Amniotic epithelial cell (primary cell): ENCODE measurements at regions not wholly inside any gene's neighbourhood (a gene's known extent, or its start where the extent isn't known, plus 50 kb on each side); places are given as distances from the start of the nearest gene placed in this dataset.

Experiments used
- DNase-seq: peaks from one replicate; pipeline ENCODE4 v3.0.0-alpha.2; 2010; ENCODE audit warnings: low read depth

DNA sequence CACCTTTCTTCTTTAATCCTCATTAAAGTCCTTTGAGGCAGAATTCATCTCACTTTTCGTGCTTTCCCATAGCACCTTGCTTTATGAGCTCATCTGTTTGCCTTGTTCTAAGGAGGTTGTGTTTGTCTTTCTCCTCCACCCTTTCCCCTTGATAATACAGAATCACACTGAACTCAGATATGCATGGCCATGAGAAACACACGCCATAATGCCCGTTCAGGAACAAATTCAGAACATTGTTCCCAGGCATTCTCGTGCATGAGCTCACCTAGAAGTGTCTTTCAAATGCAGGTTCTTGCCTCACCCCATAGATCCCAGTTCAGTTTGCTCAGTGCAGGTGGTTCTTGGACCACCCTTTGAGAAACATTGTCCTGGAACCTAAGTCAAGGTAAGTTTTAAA, 71.1 kb downstream of the TMEM114 start:
- no peak for DNase-seq

DNA sequence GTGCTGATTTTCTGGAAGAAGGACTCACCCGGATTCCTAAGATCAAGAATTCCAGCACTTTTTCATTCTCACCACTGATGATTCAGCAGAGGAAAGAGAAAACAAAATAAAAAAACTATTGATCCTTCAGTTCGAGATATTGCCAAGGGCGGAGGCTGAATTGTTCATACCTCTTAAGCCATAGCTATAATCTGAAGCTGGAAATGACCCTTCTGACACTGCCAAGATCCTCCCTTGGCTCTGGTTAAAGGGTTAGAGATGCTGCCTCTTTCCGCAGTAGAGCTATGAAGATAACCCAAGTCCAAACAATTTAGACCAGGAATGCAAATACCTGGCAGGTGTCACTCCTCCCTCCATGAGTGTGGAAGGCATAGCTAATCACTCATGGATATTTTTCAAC, 73.0 kb downstream of the TMEM114 start:
- no peak for DNase-seq

DNA sequence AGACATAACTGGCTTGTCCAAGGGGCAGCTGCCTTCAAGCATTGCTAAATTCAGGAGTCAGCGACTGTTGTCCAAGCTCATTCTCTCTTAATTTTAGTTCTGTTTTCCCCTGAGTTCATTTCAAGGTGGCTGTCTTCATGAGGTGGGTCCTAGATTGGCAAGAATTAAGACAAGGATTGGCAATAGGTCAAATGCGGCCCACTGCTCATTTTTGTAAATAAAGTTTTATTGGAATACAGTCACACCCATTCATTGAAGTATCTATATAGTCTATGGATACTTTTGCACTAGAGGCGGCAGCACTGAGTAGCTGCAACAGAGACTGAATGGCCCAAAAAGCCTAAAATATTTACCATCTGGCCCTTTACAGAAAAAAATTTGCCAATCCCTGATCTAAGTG, 73.8 kb downstream of the TMEM114 start:
- DNase-seq: no peak

DNA sequence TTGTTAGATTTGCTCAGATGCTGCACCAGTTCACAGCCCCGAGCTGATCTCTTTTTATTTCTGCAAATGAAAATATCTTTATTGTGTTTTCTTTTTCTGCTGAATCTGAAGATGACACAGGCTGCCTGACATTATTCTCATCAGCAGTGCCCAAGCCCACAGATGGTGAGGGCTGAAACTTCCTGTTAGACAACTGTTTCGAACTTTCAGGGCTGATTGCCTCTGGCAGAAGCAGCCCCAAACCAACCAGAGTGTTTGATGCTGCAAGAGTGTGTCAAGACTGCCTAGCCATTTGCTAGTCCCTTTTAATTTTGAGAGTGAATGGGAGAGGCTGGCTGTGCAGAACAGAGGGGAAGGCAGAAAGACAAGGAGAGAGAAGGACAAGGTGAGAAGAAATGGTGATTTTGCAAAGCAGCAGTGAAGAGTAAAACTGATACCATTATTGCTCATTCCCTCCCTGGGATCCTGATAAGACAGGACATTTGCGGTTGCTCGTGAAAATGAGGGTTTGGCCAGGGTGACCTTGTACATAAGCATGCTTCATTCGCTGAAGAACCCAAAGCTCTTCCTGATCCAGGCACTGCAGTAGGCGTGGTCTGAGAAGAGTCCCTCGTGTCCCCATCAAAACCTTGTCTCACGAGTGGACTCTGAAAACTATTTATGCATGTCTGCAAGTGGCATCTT, 77.2 kb downstream of the TMEM114 start:
- DNase-seq: no peak

DNA sequence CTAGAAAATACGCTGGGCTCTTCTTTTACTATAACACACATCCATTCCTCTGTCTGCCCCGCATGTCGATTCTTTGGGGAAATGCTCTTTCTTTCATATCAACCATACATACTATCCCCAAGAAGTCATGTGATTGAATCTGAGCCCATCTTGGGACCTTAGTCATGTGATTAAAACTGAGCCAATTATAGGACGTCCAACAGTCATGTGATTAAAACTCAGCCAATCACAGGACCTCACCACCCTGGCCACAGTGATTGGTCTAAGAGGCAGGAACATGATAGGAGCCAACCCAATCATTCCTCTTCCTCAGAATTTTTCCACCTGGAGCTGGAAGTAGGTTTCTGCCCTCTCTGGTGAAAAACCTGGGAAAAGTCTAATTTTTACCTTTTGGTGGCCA, 78.8 kb downstream of the TMEM114 start:
- no peak for DNase-seq

DNA sequence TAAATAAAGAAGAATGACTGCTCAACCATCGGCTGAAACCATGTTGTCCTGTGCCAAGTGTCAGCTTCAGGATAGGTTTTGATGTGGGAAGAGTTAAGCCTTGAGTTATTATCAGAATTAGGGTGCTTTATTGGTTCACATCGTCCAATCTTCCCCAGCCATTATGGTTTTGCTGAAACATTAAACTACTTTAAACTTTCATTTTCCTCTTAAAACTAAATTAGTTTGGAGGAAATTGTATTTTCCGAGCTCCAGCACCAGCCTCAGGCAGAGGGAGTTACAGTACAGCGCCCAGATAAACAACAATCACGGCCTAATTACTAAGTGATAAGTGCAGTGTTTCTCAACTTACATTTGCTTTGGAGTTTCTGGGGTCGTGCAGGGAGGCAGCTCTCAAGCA, 80.2 kb downstream of the TMEM114 start:
- no peak for DNase-seq

DNA sequence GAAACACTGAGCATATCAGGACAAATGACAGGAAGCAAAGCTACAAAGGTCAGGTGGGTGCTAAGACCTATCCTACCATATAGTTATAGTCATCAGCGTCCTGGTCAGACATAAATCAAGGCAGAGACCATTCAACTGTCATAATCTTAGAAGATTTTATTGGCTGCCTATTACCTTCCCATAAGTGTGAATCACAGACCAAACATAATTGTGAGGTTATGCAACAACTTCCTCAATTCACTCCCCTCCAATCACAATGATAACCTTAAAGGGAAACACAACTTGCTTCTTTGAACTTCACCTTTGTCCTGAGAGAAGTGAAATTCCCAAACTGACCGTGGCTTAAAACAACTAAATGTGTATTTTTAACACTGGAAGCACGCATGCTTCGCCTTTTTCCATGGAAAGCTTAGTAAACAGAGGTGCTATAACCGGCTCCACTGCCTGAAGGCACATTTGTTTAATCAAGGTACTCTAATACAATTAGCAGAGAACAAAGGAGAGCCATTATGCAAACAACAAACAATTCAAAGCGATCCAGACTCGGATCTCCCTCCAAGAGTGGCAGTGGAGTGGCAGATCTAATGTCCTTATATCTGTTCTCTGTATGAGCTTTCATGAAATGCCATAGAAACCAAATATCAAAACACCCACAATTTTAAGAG, 84.9 kb downstream of the TMEM114 start:
- no peak for DNase-seq

DNA sequence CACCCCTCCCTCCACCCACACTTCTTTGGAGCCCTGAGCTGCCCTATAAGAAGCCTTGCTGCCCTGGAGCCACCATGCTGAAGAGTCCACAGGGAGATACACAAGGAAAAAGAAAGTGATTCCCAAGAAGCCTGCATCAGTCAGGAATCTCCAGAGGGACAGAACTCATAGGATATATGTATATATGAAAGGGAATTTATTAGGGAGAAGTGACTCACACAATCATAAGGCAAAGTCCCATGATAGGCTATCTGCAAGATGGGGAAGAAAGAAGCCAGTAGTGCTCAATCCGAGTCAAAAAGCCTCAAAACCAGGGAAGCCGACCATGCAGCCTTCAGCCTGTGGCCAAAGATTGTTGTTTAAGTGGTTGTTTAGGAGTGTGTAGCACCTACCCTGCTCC, 87.9 kb downstream of the TMEM114 start:
- DNase-seq: no peak

DNA sequence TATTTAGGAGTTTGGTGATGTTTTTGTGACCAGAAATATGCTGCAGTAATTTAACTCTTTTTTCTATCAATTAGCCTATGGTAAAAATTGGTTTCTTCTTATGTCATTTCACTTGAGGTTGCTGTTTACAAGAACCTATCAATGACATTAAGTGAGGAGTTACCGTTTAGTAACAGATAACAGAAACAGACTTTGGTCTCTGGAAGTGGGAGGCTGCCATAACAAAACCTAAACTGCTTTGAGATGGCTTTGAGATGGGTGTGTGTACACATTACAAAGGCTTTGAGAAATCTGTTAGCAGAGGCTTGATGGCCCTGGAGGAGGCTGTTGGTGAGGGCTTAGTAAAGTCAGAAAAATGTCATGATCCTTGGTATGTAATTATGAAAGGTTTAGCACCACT, 90.0 kb downstream of the TMEM114 start:
- no peak for DNase-seq

DNA sequence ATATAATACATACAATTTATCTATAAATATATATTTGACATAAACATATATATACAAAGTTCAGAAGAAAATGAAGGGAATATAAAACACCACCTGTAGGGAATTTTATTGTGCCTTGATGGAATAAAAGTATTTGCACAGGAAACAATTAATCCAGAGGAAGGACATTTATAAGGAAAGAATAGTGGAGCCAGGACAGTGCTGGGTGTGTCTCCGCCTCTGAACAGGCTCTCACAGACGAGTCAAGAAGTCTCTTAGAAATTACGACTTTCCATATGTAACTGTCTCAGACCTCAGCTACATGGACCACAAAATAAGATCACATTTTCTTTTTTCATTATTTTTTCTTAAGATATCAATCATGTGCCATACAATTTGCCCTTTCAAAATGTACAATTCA, 93.9 kb downstream of the TMEM114 start:
- no peak for DNase-seq

DNA sequence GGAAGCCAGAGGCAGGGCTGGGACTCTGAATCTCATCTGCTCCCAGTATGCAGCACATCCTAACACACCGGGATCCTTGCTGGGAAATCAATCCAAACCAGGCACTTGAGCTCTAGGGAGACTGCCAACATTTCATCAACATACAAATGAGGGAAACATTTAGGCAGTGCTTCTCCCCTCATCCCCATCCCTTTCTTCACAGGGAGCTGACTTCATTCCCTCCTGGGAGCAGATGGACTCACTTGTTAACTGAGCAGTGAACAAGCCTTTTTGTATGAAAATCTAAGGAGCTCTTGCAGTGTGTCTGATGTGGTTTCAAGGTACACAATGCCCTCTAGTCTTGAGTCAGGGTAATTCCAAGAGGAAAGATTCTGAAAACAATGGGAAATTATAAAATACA, 96.3 kb downstream of the TMEM114 start:
- DNase-seq: no peak

DNA sequence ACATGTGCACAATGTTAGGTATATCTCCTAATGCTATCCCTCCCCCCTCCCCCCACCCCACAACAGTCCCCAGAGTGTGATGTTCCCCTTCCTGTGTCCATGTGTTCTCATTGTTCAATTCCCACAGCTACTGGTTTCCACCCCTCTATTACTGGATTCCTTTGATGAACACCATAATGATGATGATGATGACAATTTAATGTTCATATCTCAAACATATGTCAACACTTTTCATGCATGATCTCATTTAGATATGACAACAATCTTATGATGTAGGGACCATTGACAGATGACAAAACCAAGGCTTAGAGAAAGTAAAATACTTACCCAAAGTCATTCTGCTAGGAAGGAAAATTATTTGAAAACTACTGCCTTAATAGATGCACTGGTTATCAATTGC, 97.6 kb downstream of the TMEM114 start:
- DNase-seq: no peak

DNA sequence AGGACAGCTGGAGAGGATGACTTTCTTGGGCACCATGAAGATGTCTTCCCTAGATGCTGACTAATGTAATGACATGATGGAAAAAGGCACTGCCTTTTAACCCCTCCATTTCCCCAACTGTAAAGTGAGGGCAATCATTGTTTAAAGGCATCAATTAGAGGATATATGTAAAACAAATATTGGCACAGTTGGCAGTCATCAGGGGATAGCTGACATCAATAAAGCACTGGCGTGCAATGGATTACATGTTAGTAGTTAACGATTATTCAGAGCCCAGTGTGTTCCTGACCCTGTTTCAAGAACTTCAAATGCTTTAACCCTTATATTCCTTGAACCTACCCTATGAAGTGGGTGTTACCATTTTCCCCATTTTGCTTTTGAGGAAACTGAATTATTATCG, 100.7 kb downstream of the TMEM114 start:
- DNase-seq: no peak

DNA sequence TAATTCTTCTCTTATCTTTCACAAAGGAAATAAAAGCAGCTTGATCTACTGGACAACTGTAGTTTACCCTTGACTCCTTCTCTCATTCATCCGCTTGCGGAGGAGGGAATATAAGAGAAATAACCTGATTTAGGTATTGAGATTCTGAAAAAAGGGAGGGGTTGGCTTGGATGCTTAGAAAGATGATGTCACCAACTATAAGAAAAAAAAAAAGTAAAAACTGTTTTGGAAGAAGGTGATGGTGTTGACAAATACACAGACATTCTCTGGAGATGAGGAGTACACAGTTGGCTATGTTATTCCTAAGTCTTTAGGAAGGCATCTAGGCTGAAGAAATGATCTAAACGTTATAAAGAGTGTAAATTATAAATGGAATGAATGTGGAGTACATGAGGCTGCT, 103.3 kb downstream of the TMEM114 start:
- DNase-seq: no peak

DNA sequence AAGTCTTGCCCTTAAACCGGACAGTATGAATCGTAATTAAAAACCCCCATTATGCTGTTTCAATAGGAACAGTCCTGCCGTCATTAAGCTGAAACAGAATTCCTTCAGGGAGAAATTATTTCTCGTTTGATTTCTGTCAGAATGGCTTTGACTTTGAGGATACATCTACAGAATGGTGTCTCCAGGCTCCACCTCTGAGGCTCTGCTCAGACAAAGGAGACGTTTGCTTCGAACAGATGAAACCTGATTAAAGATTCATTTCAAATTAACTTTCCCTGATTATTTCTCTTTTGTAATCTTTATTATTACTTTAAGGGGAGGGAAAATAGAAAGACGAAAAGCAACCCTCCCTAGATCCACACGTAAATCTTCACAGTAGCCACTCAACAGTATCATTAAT, 106.9 kb downstream of the TMEM114 start:
- DNase-seq: no peak

DNA sequence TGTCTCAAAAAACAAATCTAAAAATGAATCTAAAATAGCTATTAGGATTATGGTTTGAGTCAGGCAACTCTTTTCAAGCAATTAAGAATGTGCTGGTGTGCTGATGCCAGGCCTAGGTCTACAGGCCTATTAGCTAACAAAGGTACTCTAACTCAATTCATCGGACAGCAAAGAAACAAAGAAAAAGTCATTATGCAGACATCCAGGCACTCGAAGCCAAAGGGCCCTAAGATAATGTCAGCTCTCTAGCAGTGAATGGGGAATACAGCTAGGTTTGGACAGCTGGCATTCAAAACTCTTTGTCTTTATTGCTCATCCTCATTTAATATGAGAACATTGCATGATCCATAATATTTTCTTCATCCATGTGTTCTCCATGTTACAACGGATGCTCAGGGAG, 108.5 kb downstream of the TMEM114 start:
- DNase-seq: no peak

DNA sequence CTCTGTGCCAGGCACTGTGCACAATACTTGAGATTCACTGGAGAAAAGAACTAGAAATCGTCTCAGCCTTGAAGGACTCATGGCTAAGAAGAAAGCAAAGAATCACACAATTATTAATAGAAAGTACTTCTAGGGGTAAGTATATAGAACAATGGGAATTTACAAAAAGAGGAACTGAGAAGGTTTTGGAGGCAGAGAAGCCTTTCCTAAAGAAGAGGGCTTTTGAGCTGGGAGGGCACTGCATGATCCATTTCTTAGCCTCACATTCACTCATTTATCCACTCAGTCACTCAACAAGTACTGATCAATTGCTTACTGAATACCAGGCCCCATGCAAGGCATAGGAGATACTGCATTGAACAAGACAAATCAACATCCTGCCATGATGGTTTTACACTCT, 113.5 kb downstream of the TMEM114 start:
- no peak for DNase-seq

DNA sequence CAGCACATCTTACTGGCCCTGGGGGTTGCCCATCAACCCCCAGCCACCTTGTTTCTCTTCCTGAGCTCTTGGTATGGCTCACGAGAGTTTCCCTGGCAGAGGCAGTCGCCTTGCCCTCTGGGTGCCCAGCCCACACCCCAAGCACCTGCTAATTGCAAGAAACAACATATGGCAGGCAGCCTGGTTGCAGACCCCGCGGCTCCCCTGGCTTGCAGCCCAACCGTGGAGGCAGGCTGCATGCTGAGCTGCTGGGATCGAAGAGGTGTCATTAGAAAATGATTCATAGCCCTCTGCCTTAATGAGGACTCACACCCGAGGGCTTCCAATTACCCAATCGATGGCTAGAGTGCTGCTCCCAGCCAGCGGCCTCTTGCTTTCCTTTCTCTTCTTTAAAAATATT, 115.7 kb downstream of the TMEM114 start:
- no peak for DNase-seq

DNA sequence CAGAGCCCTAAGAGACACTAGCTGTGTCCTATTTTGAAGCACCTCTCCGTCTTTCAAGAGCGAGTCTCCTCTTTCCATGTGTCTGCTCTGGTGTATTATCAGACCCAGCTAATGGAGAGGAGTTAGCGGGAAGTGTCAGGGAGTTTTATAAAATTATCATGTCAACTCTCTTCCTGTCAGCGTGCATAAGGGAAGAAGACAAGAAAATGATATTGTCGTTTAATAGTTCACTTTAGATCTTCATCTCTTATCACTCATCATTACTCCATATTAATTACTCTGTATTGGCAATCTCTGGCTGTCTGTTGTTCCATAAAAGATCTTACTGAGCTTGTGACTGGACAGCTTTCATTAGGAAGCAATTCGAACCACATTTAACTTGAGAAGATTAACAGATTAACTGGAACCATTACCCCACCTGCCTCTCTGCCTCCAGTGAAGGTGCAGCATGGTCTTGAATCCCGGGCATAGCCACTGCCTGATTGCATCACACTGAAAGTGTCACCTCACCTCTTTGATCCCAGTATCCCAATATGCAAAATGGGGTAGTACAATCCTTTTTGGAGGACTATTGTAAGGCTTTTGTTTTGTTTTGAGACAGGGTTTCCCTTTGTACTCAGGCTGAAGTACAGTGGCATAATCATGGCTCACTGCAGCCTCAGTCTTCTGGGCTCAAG, 121.1 kb downstream of the TMEM114 start:
- DNase-seq: no peak

DNA sequence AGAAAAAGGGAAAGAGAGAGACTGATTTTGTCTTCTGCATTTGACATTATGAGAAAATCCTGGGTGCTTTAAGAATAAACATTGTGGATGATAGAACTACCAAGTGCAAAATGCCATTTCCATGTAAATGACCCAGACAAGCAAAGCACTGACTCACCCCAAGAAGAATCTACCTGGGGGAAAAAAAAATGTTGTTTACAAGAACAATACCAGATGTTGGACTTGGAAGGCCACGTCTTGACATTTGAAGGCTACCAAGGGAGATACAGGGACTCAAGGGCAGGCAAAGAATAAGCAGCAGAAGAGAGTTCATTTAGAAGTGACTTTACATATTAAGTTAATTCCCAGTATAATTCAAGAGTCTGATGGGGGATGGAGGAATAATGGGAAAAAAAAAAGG, 125.3 kb downstream of the TMEM114 start:
- no peak for DNase-seq

DNA sequence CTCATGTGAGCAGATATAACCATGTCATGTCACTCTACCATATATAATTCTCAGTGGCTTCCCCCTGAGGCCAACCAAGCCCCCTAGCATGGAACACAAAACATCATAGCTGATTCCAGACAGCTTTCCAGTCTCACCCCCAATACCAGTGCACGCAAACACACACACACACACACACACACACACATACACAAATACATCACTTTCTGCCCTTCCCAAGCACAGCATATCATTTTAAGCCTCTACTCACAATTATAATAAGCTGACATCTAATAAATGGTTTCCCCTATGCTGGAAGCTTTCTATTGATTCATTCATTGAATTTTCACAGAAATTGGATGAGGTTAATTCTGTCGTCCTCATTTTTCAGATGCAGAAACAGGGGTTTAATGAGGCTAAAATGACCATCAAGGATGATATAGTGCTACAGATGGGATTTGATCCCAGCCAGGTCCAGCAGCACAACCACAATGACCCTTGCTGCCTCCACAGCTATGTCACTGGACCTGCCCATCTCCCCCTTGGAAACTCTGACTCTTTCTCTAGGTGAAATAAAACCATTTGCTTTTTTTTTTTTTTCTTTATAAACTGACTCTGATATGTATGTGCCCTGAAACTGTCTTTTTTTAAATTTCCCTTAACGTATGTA, 131.1 kb downstream of the TMEM114 start:
- no peak for DNase-seq

DNA sequence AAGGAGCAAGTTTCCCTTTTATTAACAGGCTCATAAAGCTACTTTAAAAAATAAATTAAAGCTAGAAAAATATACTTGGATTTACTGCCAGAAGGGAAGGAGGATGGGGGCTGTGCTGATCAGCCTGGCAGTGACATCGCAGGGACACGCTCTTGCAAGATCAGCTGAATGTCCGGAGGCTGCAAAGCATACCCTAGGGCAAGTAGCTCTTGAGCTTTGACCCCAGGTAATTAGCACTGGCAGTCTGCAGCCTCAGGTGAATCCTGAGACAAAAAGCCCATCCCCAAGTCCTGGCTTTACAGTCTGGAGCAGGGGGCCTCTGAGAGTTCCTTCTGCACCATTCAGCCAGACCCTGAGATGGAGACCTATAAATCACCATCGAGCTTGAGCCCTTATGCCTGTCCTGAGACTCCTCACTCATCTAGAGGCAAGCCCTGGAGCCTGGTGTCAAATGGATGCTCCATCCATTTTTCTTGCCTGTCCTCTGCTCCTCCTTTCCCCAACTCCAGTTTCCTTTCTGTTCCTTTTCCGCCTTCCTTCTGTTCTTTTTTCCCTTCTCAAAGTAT, 131.7 kb downstream of the TMEM114 start:
- DNase-seq: no peak

DNA sequence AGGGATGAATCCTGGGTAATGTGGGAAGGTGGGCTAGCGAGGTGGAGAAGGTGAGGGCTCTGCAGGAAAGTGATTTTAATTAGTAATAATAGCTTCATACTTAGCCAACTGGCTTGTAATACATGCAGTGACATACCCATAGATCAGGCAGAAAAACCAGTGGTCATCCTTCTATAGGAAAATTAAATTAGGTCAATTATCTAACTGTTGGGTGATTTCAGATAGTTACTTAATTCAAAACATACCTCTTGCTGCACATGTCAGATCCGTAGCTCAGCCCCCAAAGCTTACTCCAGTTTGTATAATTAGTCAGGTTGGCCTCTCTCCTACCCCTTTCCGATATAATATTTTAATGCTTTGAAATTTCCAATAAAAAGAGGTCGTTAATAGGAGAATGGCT, 137.0 kb downstream of the TMEM114 start:
- no peak for DNase-seq
